NAMALWA (cell line): ENCODE measurements at regions not wholly inside any gene's neighbourhood (a gene's known extent, or its start where the extent isn't known, plus 50 kb on each side); places are given as distances from the start of the nearest gene placed in this dataset.

ENCODE experiments used
- DNase-seq: peaks from one replicate; pipeline ENCODE4 v3.0.0-alpha.2; 2015; ENCODE audit warnings: low spot score

DNA sequence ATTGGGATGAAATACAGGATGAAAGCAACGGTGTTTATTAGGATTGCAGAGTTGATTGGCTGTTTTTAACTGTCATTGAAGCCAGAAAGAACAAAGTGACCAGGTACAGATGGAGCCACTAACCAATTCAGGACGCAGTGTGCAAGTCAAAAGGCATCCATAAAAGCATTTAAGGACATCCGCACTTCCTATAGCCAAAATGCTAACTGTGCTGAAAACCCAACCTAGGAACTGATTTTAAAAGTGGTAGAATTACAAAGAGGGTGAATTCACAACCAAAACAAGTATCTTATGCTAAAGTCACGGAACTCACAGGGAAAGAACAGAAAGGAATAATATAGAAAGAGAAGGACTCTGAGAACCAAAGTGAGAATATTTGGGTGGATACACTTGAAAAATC lies 63.1 kb upstream of the FOXG1 start:
- DNase-seq, result no peak

GRCh38 chr14:28704153-28704552 lies 62.4 kb upstream of the FOXG1 start:
- DNase-seq, result no peak

DNA sequence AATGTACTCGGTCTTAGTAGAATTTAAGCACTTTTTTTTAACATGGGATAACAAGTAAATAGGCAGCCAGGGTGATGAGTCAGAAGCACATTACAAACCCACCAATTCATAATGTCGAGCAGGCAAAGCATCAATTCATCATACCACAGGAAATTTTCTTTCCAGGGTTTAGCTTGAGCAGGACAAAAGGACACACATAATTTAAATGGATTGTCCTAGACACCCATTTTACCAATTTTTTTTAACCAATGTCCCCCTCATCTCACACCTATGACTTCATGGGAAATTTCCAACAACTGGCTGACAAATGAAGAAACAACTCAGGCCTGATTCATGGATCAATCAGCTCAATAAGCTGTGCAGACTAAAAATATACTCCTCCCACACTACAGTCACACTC lies 58.8 kb upstream of the FOXG1 start:
- no peak for DNase-seq

DNA sequence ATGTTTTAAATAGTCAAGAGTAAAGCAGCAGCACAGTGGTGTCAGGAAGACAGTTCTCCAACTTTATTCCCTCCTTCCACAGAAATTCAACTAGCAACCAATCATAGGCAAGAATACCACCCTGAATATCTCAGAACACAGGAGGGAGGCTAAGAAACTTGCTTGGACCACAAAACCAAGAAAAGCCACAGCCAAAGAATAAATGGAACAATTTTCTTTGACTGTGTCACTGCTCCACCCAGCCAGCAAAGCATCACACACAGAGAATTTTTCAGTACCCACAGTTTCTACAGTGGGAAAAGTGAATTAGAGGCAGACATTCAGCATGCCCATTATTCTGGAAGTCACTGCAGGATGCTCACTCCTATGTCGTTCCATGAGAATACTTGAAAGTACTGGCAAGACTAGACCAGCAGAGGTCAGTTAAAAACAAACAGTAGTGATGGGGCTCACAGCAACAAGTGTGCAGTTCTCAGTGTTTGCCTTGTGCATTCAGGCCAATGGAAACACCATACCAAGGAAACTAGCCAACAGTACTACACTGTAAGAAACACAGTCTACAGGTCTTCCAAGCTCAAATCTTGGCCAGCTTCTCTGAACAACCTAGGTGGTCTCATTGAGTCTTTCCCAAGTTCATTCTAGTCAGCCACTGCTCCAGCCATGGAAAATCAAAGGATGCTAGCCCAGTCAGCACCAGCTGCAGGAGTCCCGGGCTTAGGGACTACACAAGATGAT lies 56.8 kb upstream of the FOXG1 start:
- DNase-seq, result no peak
